ENCODE measurements at regions not wholly inside any gene's neighbourhood (a gene's known extent, or its start where the extent isn't known, plus 50 kb on each side); places are given as distances from the start of the nearest gene placed in this dataset.

- FAIRE-seq, result no peak
- Mint-ChIP-seq H3K27me3 (ENCODE audit: low read depth, unreplicated experiment) (no peaks in the 10 kb centered on the region), H3K9me3 (ENCODE audit: unreplicated experiment) (no peaks in the 10 kb centered on the region), H3K36me3 (ENCODE audit: low read depth, unreplicated experiment) (no peaks in the 10 kb centered on the region), H3K4me1 (ENCODE audit: low read depth, unreplicated experiment) (no peaks in the 10 kb centered on the region), H3K27ac (ENCODE audit: unreplicated experiment) (no peak overlapping the region), H3K4me3 (ENCODE audit: unreplicated experiment) (no peak overlapping the region)
- H3K79me2 ChIP-seq (ENCODE audit: insufficient read depth, low read length), result no peaks in the 10 kb centered on the region
- no peak overlapping the region for H3K9ac ChIP-seq (ENCODE audit: low read length)
- no peaks in the 10 kb centered on the region for H4K20me1 ChIP-seq (ENCODE audit: insufficient read depth, low read length)
- no peak overlapping the region for H3K4me3 ChIP-seq (ENCODE audit: insufficient read depth, low read depth, low read length)
- H3K27me3 ChIP-seq (ENCODE audit: insufficient read depth, low read length), result no peaks in the 10 kb centered on the region
- DNase-seq (ENCODE audit: low read depth), result no peak
- H3K9me3 ChIP-seq (ENCODE audit: insufficient read depth, low read depth, low read length), result no peaks in the 10 kb centered on the region
- no peaks in the 10 kb centered on the region for H3K36me3 ChIP-seq (ENCODE audit: insufficient read depth, low read length)
- H3K4me1 ChIP-seq (ENCODE audit: insufficient read depth, low read length), result no peaks in the 10 kb centered on the region
- no peak for TF ChIP-seq EZH2 (IDR thresholded peaks at IDR 0.05; ENCODE audit: insufficient read depth, low read length)
- no peak for TF ChIP-seq CTCF (IDR thresholded peaks at IDR 0.05; ENCODE audit: insufficient read depth, low read depth, low read length)
- H3K4me2 ChIP-seq (ENCODE audit: low read length), result no peak overlapping the region
- H3K27ac ChIP-seq (ENCODE audit: low read depth, low read length), result no peak overlapping the region
- H2AFZ ChIP-seq (ENCODE audit: low read depth, low read length), result no peak overlapping the region
Observed at GRCh38 chr21:15543473-15543872, 186.3 kb upstream of the USP25 start.

GRCh38 chr21:15549671-15550070, 180.1 kb upstream of the USP25 start:
- Mint-ChIP-seq H3K27ac (ENCODE audit: unreplicated experiment) (no peak overlapping the region), H3K27me3 (ENCODE audit: low read depth, unreplicated experiment) (no peaks in the 10 kb centered on the region), H3K4me3 (ENCODE audit: unreplicated experiment) (no peak overlapping the region), H3K36me3 (ENCODE audit: low read depth, unreplicated experiment) (no peaks in the 10 kb centered on the region), H3K9me3 (ENCODE audit: unreplicated experiment) (no peaks in the 10 kb centered on the region), H3K4me1 (ENCODE audit: low read depth, unreplicated experiment) (peaks cover 10% of the 10 kb centered on the region)
- no peaks in the 10 kb centered on the region for H3K9me3 ChIP-seq (ENCODE audit: insufficient read depth, low read depth, low read length)
- H3K4me2 ChIP-seq (ENCODE audit: low read length), result no peak overlapping the region
- no peak overlapping the region for H3K9ac ChIP-seq (ENCODE audit: low read length)
- H2AFZ ChIP-seq (ENCODE audit: low read depth, low read length), result no peak overlapping the region
- no peaks in the 10 kb centered on the region for H4K20me1 ChIP-seq (ENCODE audit: insufficient read depth, low read length)
- no peak overlapping the region for H3K27ac ChIP-seq (ENCODE audit: low read depth, low read length)
- H3K36me3 ChIP-seq (ENCODE audit: insufficient read depth, low read length), result no peaks in the 10 kb centered on the region
- DNase-seq (ENCODE audit: low read depth) (peak; percentile 3), FAIRE-seq (no peak)
- H3K4me1 ChIP-seq (ENCODE audit: insufficient read depth, low read length), result no peaks in the 10 kb centered on the region
- TF ChIP-seq CTCF (IDR thresholded peaks at IDR 0.05; ENCODE audit: insufficient read depth, low read depth, low read length) (no peak), EZH2 (IDR thresholded peaks at IDR 0.05; ENCODE audit: insufficient read depth, low read length) (no peak)
- H3K79me2 ChIP-seq (ENCODE audit: insufficient read depth, low read length), result no peaks in the 10 kb centered on the region
- H3K27me3 ChIP-seq (ENCODE audit: insufficient read depth, low read length), result no peaks in the 10 kb centered on the region
- no peak overlapping the region for H3K4me3 ChIP-seq (ENCODE audit: insufficient read depth, low read depth, low read length)

- no peak overlapping the region for H3K4me3 Mint-ChIP-seq (ENCODE audit: unreplicated experiment)
- H4K20me1 ChIP-seq (ENCODE audit: insufficient read depth, low read length), result no peaks in the 10 kb centered on the region
- FAIRE-seq (no peak), DNase-seq (ENCODE audit: low read depth) (no peak)
- no peaks in the 10 kb centered on the region for H3K36me3 ChIP-seq (ENCODE audit: insufficient read depth, low read length)
- H3K4me1 ChIP-seq (ENCODE audit: insufficient read depth, low read length), result no peaks in the 10 kb centered on the region
- no peak overlapping the region for H2AFZ ChIP-seq (ENCODE audit: low read depth, low read length)
- TF ChIP-seq EZH2 (IDR thresholded peaks at IDR 0.05; ENCODE audit: insufficient read depth, low read length) (no peak), CTCF (IDR thresholded peaks at IDR 0.05; ENCODE audit: insufficient read depth, low read depth, low read length) (peak; percentile 23)
- no peaks in the 10 kb centered on the region for H3K79me2 ChIP-seq (ENCODE audit: insufficient read depth, low read length)
- H3K4me3 ChIP-seq (ENCODE audit: insufficient read depth, low read depth, low read length), result no peak overlapping the region
- H3K9me3 Mint-ChIP-seq (ENCODE audit: unreplicated experiment), result peaks cover 7% of the 10 kb centered on the region
- H3K27me3 Mint-ChIP-seq (ENCODE audit: low read depth, unreplicated experiment), result no peaks in the 10 kb centered on the region
- H3K4me2 ChIP-seq (ENCODE audit: low read length), result no peak overlapping the region
- peaks cover 10% of the 10 kb centered on the region for H3K4me1 Mint-ChIP-seq (ENCODE audit: low read depth, unreplicated experiment)
- H3K27ac ChIP-seq (ENCODE audit: low read depth, low read length), result no peak overlapping the region
- no peaks in the 10 kb centered on the region for H3K9me3 ChIP-seq (ENCODE audit: insufficient read depth, low read depth, low read length)
- no peaks in the 10 kb centered on the region for H3K27me3 ChIP-seq (ENCODE audit: insufficient read depth, low read length)
- no peak overlapping the region for H3K27ac Mint-ChIP-seq (ENCODE audit: unreplicated experiment)
- H3K36me3 Mint-ChIP-seq (ENCODE audit: low read depth, unreplicated experiment), result no peaks in the 10 kb centered on the region
- no peak overlapping the region for H3K9ac ChIP-seq (ENCODE audit: low read length)
Observed at GRCh38 chr21:15552914-15553494, 176.8 kb upstream of the USP25 start.

Data from astrocyte (in vitro differentiated cells and primary cell).